IMR-90 (cell line): ENCODE measurements at regions not wholly inside any gene's neighbourhood (a gene's known extent, or its start where the extent isn't known, plus 50 kb on each side); places are given as distances from the start of the nearest gene placed in this dataset.

Source experiments
- ATAC-seq: fragments of 200-7000 bp; cut with Tn5 transposase; 2 replicates; pipeline ENCODE4 v1.9.1; 2020; ENCODE audit warnings: low read depth, mild to moderate bottlenecking, moderate library complexity
- BruUV-seq: library from RNA; stranded (reverse); fragments of 400-500 nt; replicated peaks from 2 replicates; lab custom pipeline; 2021; lab: Mats Ljungman, UMichigan
- CTCF ChIA-PET: fragments of 300-600 bp; formaldehyde crosslinking; extraction: SDS; loops from one replicate; lab custom pipeline; 2021; ENCODE audit warnings: antibody characterized with exemption; lab: Yijun Ruan, JAX
- POLR2A ChIA-PET: fragments of 300-600 bp; sonication (Branson Sonifier 250); formaldehyde crosslinking; loops from one replicate; lab custom pipeline; 2022; ENCODE audit warnings: antibody characterized with exemption; ENCODE audit not compliant: unreplicated experiment; lab: Charles Lee
- DNase-seq: peaks from one replicate; pipeline ENCODE4 v3.0.0; 2013
- H2AFZ ChIP-seq: replicated peaks from 2 replicates; pipeline ENCODE3; 2013; ENCODE audit warnings: low read length, mild to moderate bottlenecking; ENCODE audit not compliant: poor library complexity
- H2AK5ac ChIP-seq: 2 replicates; pipeline ENCODE4 v1.6.1; 2013; ENCODE audit warnings: low read depth, low read length, inconsistent platforms
- H2AK9ac ChIP-seq: replicated peaks from 2 replicates; pipeline ENCODE3; 2013; ENCODE audit warnings: mild to moderate bottlenecking, low read depth, low read length, moderate library complexity; ENCODE audit not compliant: poor library complexity
- H2BK120ac ChIP-seq: 2 replicates; pipeline ENCODE4 v1.6.1; 2013; ENCODE audit warnings: low read depth, low read length, inconsistent platforms
- H2BK15ac ChIP-seq: 3 replicates; pipeline ENCODE4 v1.6.1; 2013; ENCODE audit warnings: low read depth, low read length, inconsistent platforms
- H2BK20ac ChIP-seq: 2 replicates; pipeline ENCODE4 v1.6.1; 2013; ENCODE audit warnings: low read depth, mild to moderate bottlenecking, inconsistent platforms, low read length, moderate library complexity
- H2BK5ac ChIP-seq: 2 replicates; pipeline ENCODE4 v1.6.1; 2013; ENCODE audit warnings: mild to moderate bottlenecking, low read depth, low read length, inconsistent platforms; ENCODE audit not compliant: poor library complexity, severe bottlenecking
- H3K14ac ChIP-seq: replicated peaks from 2 replicates; pipeline ENCODE4 v1.6.1; 2013; ENCODE audit warnings: low read depth, low read length, inconsistent platforms
- H3K18ac ChIP-seq: 2 replicates; pipeline ENCODE4 v1.6.1; 2013; ENCODE audit warnings: low read depth, low read length, control low read depth
- H3K23ac ChIP-seq: 2 replicates; pipeline ENCODE4 v1.6.1; 2013; ENCODE audit warnings: low read depth, low read length, inconsistent platforms
- H3K27ac ChIP-seq: 2 replicates; pipeline ENCODE4 v1.5.1; 2013; ENCODE audit warnings: mild to moderate bottlenecking, control low read depth, low read length; ENCODE audit not compliant: insufficient read depth
- H3K27me3 ChIP-seq: 2 replicates; pipeline ENCODE4 v1.6.1; 2013; ENCODE audit warnings: low read length; ENCODE audit not compliant: control insufficient read depth, insufficient read depth
- H3K36me3 ChIP-seq: 2 replicates; pipeline ENCODE4 v1.6.1; 2013; ENCODE audit warnings: low read length, mixed read lengths; ENCODE audit not compliant: control insufficient read depth, insufficient read depth
- H3K4ac ChIP-seq: 2 replicates; pipeline ENCODE4 v1.6.1; 2013; ENCODE audit warnings: low read depth, low read length, inconsistent platforms
- H3K4me1 ChIP-seq: 2 replicates; pipeline ENCODE4 v1.6.1; 2013; ENCODE audit warnings: low read length, mixed read lengths; ENCODE audit not compliant: control insufficient read depth, insufficient read depth
- H3K4me2 ChIP-seq: 2 replicates; pipeline ENCODE4 v1.6.1; 2013; ENCODE audit warnings: low read depth, mild to moderate bottlenecking, control low read depth, low read length, moderate library complexity
- H3K4me3 ChIP-seq: 2 replicates; pipeline ENCODE4 v1.5.1; 2013; ENCODE audit warnings: low read depth, mild to moderate bottlenecking, control low read depth, low read length, moderate library complexity; ENCODE audit not compliant: insufficient read depth
- H3K56ac ChIP-seq: 2 replicates; pipeline ENCODE4 v1.6.1; 2013; ENCODE audit warnings: low read length, inconsistent platforms; ENCODE audit not compliant: insufficient read depth; ENCODE audit errors: extremely low read depth
- H3K79me1 ChIP-seq, 2 experiments: 2 replicates each; pipeline ENCODE4 v1.6.1; 2013; ENCODE audit warnings: low read length in 2 of 2, inconsistent platforms in 1 of 2, low read depth in 1 of 2
- H3K9ac ChIP-seq: 2 replicates; pipeline ENCODE4 v1.6.1; 2013; ENCODE audit warnings: low read depth, low read length, control low read depth
- H3K9me1 ChIP-seq: 2 replicates; pipeline ENCODE4 v1.6.1; 2013; ENCODE audit warnings: low read length, inconsistent platforms; ENCODE audit not compliant: insufficient read depth
- H3K9me3 ChIP-seq: 2 replicates; pipeline ENCODE4 v1.6.1; 2013; ENCODE audit warnings: low read length; ENCODE audit not compliant: control insufficient read depth, insufficient read depth
- H4K20me1 ChIP-seq: 2 replicates; pipeline ENCODE4 v1.6.1; 2013; ENCODE audit warnings: low read length, inconsistent platforms; ENCODE audit not compliant: insufficient read depth
- H4K5ac ChIP-seq: 2 replicates; pipeline ENCODE4 v1.6.1; 2013; ENCODE audit warnings: mild to moderate bottlenecking, low read depth, low read length, control low read depth
- H4K8ac ChIP-seq, 2 experiments: 2 replicates each; pipeline ENCODE4 v1.6.1; 2013; ENCODE audit warnings: low read depth in 2 of 2, low read length in 2 of 2, control low read depth in 1 of 2, inconsistent platforms in 1 of 2
- H4K91ac ChIP-seq: 2 replicates; pipeline ENCODE4 v1.6.1; 2013; ENCODE audit warnings: low read depth, low read length, inconsistent platforms; ENCODE audit not compliant: insufficient read depth
- NFE2L2 ChIP-seq: fragments of 150-350 bp; IDR thresholded peaks from 2 replicates; pipeline ENCODE4 v1.6.1; 2016; ENCODE audit warnings: low read depth, mild to moderate bottlenecking, low read length
- RAD21 ChIP-seq: IDR thresholded peaks from 2 replicates; pipeline ENCODE4 v1.6.1; 2012; ENCODE audit warnings: low read length, improper control_type of control experiment
- RFX5 ChIP-seq: IDR thresholded peaks from 2 replicates; pipeline ENCODE4 v1.8.0; 2012; ENCODE audit warnings: low read depth, mild to moderate bottlenecking, low read length, moderate library complexity
- SMC3 ChIP-seq: fragments of 150-350 bp; IDR thresholded peaks from 2 replicates; pipeline ENCODE4 v1.6.1; 2016; ENCODE audit warnings: low read depth, mild to moderate bottlenecking, antibody characterized with exemption, low read length, moderate library complexity
- dilution Hi-C: fragments of 300-500 bp; cut with HindIII; formaldehyde crosslinking; loops from one replicate; pipeline ENCODE4 v1.14.3; 2018; ENCODE audit warnings: low sequenced_read_pairs; ENCODE audit not compliant: unreplicated experiment
- in situ Hi-C: fragments of 300-500 bp; cut with MboI; formaldehyde crosslinking; loops from 3 replicates; pipeline ENCODE4 v1.14.3; 2019; ENCODE audit warnings: low sequenced_read_pairs, inconsistent platforms, mixed read lengths
- intact Hi-C: fragments of 100-400 bp; cut with micrococcal nuclease; formaldehyde crosslinking; loops from 2 replicates; pipeline ENCODE4 v1.10.0; 2022

DNA sequence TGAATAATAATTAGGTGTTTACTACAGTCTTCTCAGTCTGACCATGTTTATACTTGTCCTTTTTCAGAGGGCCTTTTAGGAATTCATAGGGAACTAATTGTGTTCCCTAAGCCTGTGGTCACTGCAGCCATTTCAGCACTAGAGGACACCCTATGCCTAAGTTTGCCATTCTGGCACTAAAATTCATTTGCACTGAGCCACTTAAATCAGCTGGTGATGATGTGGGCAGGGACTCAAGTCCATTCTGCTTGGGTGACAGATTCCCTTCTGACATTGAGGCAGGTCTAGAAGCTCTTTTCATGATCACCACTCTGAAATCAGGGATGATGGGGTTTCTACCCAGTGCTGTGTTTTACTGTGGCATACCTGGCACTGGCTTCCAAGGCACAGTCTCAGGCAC is 1178.9 kb upstream of the DIAPH2 start:
- Histone ChIP-seq H3K9ac (no peak overlapping the region), H2AK9ac (no peak overlapping the region), H3K56ac (no peak overlapping the region), H2BK120ac (no peak overlapping the region), H3K27ac (no peak overlapping the region), H4K91ac (no peak overlapping the region), H3K79me1 (no peaks in the 10 kb centered on the region), H3K36me3 (no peaks in the 10 kb centered on the region), H3K9me1 (no peaks in the 10 kb centered on the region), H4K8ac (no peak overlapping the region), H2BK15ac (no peak overlapping the region), H3K4me2 (no peak overlapping the region), H3K9me3 (no peaks in the 10 kb centered on the region), H3K4me1 (no peaks in the 10 kb centered on the region), H2BK5ac (no peak overlapping the region), H2AK5ac (no peak overlapping the region), H2AFZ (no peak overlapping the region), H2BK20ac (no peak overlapping the region), H3K18ac (no peak overlapping the region), H3K23ac (no peak overlapping the region), H3K4me3 (no peak overlapping the region), H4K20me1 (no peaks in the 10 kb centered on the region), H3K4ac (no peak overlapping the region), H3K27me3 (no peaks in the 10 kb centered on the region), H3K14ac (no peak overlapping the region), H4K5ac (no peak overlapping the region)
- ATAC-seq (no peak), DNase-seq (no peak)
- TF ChIP-seq RFX5 (no peak), NFE2L2 (no peak), SMC3 (no peak), RAD21 (no peak)
- intact Hi-C loops, result no loop called here
- in situ Hi-C loops, result no loop called here
- CTCF ChIA-PET, result no interaction called here
- no TSS peak for BruUV-seq
- POLR2A ChIA-PET, result no interaction called here
- dilution Hi-C loops, result no loop called here
